ENCODE measurements at regions not wholly inside any gene's neighbourhood (a gene's known extent, or its start where the extent isn't known, plus 50 kb on each side); places are given as distances from the start of the nearest gene placed in this dataset.

DNA sequence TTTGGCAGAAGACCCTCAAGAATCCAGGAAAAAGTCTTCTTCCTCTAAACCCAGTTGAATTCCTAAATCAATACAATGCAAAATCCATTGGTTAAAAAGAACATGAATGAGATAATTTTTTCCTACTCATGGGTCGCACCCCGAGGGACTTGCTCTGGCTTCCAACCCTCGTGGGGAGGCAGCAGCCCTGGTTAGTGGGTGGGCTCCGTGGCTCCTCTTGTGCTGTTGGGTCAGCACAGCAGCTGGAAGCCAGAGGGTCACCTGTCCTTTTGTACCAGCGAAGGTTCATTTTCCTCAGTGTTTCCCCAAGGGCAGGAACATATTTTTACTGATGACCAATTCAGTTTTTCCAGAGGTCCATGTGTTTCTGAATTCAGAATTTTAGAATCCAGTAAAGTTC is 120.6 kb upstream of the S1PR3 start:
- Histone ChIP-seq H3K36me3 (replicated peaks in 1 of 2; ENCODE audit: insufficient read depth in 1 of 2, low read depth in 2 of 2) (no peaks in the 10 kb centered on the region), H3K27ac (no peak overlapping the region), H3K27me3 (no peaks in the 10 kb centered on the region), H3K9me3 (no peaks in the 10 kb centered on the region), H3K4me3 (no peak overlapping the region), H3K4me1 (peaks cover 9% of the 10 kb centered on the region)
- WGBS, 2 donors = 68 to 73% methylated on average over 5 of the region's 5 CpGs
- no peak for DNase-seq
- no peak for TF ChIP-seq POLR2A (IDR thresholded peaks at IDR 0.05)
- TF ChIP-seq, protein P1, sequence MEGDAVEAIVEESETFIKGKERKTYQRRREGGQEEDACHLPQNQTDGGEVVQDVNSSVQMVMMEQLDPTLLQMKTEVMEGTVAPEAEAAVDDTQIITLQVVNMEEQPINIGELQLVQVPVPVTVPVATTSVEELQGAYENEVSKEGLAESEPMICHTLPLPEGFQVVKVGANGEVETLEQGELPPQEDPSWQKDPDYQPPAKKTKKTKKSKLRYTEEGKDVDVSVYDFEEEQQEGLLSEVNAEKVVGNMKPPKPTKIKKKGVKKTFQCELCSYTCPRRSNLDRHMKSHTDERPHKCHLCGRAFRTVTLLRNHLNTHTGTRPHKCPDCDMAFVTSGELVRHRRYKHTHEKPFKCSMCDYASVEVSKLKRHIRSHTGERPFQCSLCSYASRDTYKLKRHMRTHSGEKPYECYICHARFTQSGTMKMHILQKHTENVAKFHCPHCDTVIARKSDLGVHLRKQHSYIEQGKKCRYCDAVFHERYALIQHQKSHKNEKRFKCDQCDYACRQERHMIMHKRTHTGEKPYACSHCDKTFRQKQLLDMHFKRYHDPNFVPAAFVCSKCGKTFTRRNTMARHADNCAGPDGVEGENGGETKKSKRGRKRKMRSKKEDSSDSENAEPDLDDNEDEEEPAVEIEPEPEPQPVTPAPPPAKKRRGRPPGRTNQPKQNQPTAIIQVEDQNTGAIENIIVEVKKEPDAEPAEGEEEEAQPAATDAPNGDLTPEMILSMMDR (IDR thresholded peaks at IDR 0.05) = no peak
- intact Hi-C loops (cut with DNase I) = no loop called here
- no peak for ATAC-seq

DNA sequence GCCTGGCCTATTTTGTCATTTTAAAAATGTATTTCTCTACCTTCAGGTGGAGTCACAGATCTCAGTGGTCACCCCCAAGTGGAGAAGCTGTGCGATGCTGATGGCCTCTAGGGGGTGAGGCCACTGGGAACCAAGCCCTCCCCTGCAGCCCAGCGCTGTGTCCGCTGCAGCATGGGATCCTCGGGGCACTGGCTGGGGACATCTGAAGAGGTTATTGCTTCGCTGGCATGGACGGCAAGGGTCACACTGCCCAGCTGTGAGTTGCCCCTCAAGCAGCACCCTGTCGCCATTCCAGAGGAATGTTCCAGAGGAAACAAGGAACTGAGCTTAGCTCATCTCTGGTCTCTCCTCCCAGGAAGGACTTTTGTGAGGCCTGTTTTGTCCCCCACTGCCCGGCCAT is 119.6 kb upstream of the S1PR3 start:
- intact Hi-C loops (cut with DNase I) = no loop called here
- no peak overlapping the region for H3K27ac ChIP-seq
- ATAC-seq = no peak

GRCh38 chr9:88872192-88872946 is 118.9 kb upstream of the S1PR3 start:
- no peak overlapping the region for H3K27ac ChIP-seq
- peaks cover 9% of the 10 kb centered on the region for H3K4me1 ChIP-seq
- ATAC-seq (no peak), DNase-seq (no peak)
- no peak overlapping the region for H3K4me3 ChIP-seq
- no peaks in the 10 kb centered on the region for H3K9me3 ChIP-seq
- H3K36me3 ChIP-seq (replicated peaks in 1 of 2; ENCODE audit: insufficient read depth in 1 of 2, low read depth in 2 of 2) = no peaks in the 10 kb centered on the region
- WGBS, 2 donors = 44 to 57% methylated on average over 3 of the region's 3 CpGs
- intact Hi-C loops (cut with DNase I) = no loop called here
- TF ChIP-seq, protein P1 (IDR thresholded peaks at IDR 0.05) = no peak
- TF ChIP-seq POLR2A (IDR thresholded peaks at IDR 0.05) = no peak
- no peaks in the 10 kb centered on the region for H3K27me3 ChIP-seq

More for the DNA sequence above, 119.6 kb upstream of the S1PR3 start:
- WGBS, 2 donors = 94% methylated on average over 7 to 8 of the region's 8 CpGs
- no peak for DNase-seq
- Histone ChIP-seq H3K36me3 (replicated peaks in 1 of 2; ENCODE audit: insufficient read depth in 1 of 2, low read depth in 2 of 2) (no peaks in the 10 kb centered on the region), H3K4me1 (peaks cover 9% of the 10 kb centered on the region), H3K4me3 (no peak overlapping the region), H3K27me3 (no peaks in the 10 kb centered on the region), H3K9me3 (no peaks in the 10 kb centered on the region)
- TF ChIP-seq, protein P1 (IDR thresholded peaks at IDR 0.05) = no peak
- no peak for TF ChIP-seq POLR2A (IDR thresholded peaks at IDR 0.05)

DNA sequence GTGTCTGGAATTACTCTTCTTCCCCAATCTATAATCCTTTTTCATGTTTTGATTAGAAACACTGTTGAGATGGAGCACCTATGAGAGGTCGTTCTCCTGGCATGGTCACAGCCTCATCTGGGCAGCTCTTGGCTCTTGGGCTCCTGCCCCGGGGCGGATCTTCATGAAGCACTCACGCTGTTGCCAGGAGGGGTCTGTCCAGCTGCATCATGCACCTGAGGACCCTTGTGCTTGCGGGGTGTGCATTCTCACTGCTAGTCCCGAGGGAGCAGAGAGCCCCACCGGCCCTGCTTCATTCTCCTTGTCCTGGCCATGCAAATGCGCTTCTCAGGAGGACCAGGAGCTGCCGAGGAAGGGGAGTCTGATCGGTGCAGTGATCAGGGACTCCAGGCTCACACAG is 117.6 kb upstream of the S1PR3 start:
- H3K9me3 ChIP-seq = no peaks in the 10 kb centered on the region
- no peak for TF ChIP-seq POLR2A (IDR thresholded peaks at IDR 0.05)
- WGBS, 2 donors = 59 to 66% methylated on average over 7 to 10 of the region's 10 CpGs
- no peaks in the 10 kb centered on the region for H3K36me3 ChIP-seq (replicated peaks in 1 of 2; ENCODE audit: insufficient read depth in 1 of 2, low read depth in 2 of 2)
- DNase-seq = no peak
- H3K4me3 ChIP-seq = no peak overlapping the region
- no peak for ATAC-seq
- no peak overlapping the region for H3K27ac ChIP-seq
- intact Hi-C loops (cut with DNase I) = no loop called here
- peaks cover 9% of the 10 kb centered on the region for H3K4me1 ChIP-seq
- no peaks in the 10 kb centered on the region for H3K27me3 ChIP-seq

DNA sequence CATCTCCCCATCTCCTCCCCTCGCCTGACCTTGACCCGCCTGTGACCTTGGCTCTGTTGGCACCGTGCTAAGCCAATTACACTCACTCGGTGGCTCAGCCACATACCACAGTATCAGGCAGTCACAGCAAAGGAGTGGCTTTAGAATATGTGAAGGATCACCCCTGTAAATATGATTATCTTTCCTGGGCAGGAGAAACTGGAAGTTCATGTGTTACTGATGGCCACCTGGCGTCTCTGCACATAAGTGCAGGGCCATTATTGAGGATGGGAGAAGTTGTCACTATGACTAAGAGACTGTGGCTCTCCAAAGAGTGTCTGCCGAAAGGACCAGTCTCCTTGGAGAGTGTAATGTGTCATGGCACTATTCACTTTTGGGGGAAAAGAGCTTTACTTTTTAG is 116.9 kb upstream of the S1PR3 start:
- ATAC-seq (no peak), DNase-seq (no peak)
- no peaks in the 10 kb centered on the region for H3K9me3 ChIP-seq
- no peak overlapping the region for H3K27ac ChIP-seq
- 47 to 54% methylated on average over 6 of the region's 6 CpGs for WGBS, 2 donors
- H3K27me3 ChIP-seq = no peaks in the 10 kb centered on the region
- no peak overlapping the region for H3K4me3 ChIP-seq
- no peaks in the 10 kb centered on the region for H3K36me3 ChIP-seq (replicated peaks in 1 of 2; ENCODE audit: insufficient read depth in 1 of 2, low read depth in 2 of 2)
- TF ChIP-seq, protein P1 (IDR thresholded peaks at IDR 0.05) = no peak
- TF ChIP-seq POLR2A (IDR thresholded peaks at IDR 0.05) = no peak
- intact Hi-C loops (cut with DNase I) = no loop called here
- peaks cover 9% of the 10 kb centered on the region for H3K4me1 ChIP-seq

Data from body of pancreas (tissue), 4 donors.